ENCODE measurements at regions not wholly inside any gene's neighbourhood (a gene's known extent, or its start where the extent isn't known, plus 50 kb on each side); places are given as distances from the start of the nearest gene placed in this dataset.

DNA sequence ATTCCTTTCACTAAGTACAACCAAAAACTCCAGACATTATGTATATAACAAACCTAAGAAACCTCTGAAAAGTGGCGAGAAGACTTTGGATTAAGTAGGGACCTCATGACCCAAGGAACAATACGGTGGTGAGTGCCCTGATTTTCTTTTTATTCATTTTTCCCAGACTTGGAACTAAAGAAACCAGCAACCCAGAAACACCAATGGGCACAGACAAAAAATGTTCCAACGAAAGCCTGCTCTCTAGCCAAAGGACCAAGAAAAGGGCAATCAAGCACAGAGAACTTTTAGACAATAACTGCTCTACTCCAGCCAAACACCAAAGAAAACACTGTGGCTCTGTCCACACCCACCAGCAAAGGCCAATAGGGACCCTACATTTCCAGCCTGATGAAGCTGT, 66.2 kb upstream of the SSBP2 start:
- TF ChIP-seq FOXA1 (IDR thresholded peaks at IDR 0.05) = no peak
- TF ChIP-seq L3MBTL2 (conservative IDR thresholded peaks at IDR 0.05) = no peak
